ENCODE measurements at regions not wholly inside any gene's neighbourhood (a gene's known extent, or its start where the extent isn't known, plus 50 kb on each side); places are given as distances from the start of the nearest gene placed in this dataset.
"Not testable (repeated sequence)": the region's sequence is repeated elsewhere in the genome, so short reads cannot be mapped to it uniquely, and the experiment has no call there.

DNA sequence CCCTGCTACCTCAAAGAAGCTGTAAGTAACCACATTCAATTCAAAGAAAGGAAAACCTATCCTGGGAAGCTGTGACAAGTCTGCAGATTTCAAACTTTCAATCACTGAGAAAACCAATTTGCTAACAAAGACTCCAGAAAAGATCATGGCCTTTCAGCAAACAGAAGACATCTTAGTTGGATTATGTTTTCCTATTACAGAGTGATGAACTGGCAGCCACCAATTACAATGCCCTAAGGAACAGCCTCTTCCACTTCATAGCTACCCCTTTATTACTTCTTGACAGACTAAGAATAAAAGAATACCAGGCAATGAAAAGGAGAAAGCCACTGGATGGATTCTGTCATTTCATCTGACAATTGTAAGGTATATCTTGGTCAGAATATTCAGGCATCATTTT is 128.2 kb upstream of the RASEF start:
- no peaks in the 10 kb centered on the region for H3K27me3 ChIP-seq

GRCh38 chr9:83189026-83189425 is 126.1 kb upstream of the RASEF start:
- H3K4me3 ChIP-seq; H3K9me3 ChIP-seq (replicated peaks in 1 of 11); H3K9ac ChIP-seq; H3K27me3 ChIP-seq; H4K20me1 ChIP-seq; H3K36me3 ChIP-seq: not testable (repeated sequence)
- H3K27ac ChIP-seq: peak overlapping the region in 3 of 11 experiments; percentile 17 to 65 (median 56); a peak in 5 of 22 replicates
- H3K4me1 ChIP-seq: peaks cover 0 to 28% (median 0%) of the 10 kb centered on the region in 10 experiments; a peak in 5 of 20 replicates
- peak overlapping the region in 2 of 11 experiments; percentile 27 to 32; a peak in 2 of 22 replicates for H3K4me2 ChIP-seq

More for the DNA sequence above, 128.2 kb upstream of the RASEF start:
- Histone ChIP-seq H3K4me3 (no peak overlapping the region), H4K20me1 (no peaks in the 10 kb centered on the region), H3K4me1 (peaks cover 0 to 28% (median 0%) of the 10 kb centered on the region in 10 experiments; a peak in 5 of 20 replicates), H3K27ac (no peak overlapping the region), H3K9me3 (replicated peaks in 1 of 11) (peaks cover 0 to 9% (median 0%) of the 10 kb centered on the region in 11 experiments; a peak in 1 of 22 replicates), H3K4me2 (no peak overlapping the region), H3K36me3 (no peaks in the 10 kb centered on the region), H3K9ac (no peak overlapping the region)
- no peak for TF ChIP-seq Cebpa-rat (IDR thresholded peaks at IDR 0.05)

DNA sequence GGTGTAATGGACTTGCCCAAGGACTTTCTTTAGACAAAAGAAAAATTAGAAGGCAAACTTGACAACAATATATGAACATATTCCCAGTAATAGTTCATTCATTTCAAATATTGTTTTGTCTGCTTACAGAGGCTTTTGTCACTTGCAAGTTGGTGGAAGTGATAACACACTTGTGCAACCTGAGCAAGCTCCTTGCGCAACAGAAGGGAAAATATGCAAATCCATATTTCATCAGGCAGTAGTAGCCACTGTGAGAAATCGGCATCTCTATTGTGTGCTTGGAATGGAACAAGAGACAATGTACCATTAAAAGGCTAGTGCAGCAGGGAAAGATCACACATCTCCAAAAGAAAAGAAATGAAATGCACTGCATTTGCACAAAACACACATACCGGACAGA is 125.3 kb upstream of the RASEF start:
- TF ChIP-seq Cebpa-rat (IDR thresholded peaks at IDR 0.05): peak in 4 of 11 experiments; percentile 44 to 67 (median 47); a peak in 3 of 22 replicates
- Histone ChIP-seq H4K20me1 (no peaks in the 10 kb centered on the region), H3K27me3 (no peaks in the 10 kb centered on the region), H3K4me1 (peaks cover 0 to 28% (median 0%) of the 10 kb centered on the region in 10 experiments; a peak in 5 of 20 replicates), H3K9me3 (replicated peaks in 1 of 11) (peaks cover 0 to 9% (median 0%) of the 10 kb centered on the region in 11 experiments; a peak in 1 of 22 replicates), H3K4me2 (peak overlapping the region in 2 of 11 experiments; percentile 27 to 32; a peak in 4 of 22 replicates), H3K27ac (peak overlapping the region in 3 of 11 experiments; percentile 17 to 65 (median 56); a peak in 5 of 22 replicates), H3K36me3 (no peaks in the 10 kb centered on the region), H3K4me3 (no peak overlapping the region), H3K9ac (no peak overlapping the region)

DNA sequence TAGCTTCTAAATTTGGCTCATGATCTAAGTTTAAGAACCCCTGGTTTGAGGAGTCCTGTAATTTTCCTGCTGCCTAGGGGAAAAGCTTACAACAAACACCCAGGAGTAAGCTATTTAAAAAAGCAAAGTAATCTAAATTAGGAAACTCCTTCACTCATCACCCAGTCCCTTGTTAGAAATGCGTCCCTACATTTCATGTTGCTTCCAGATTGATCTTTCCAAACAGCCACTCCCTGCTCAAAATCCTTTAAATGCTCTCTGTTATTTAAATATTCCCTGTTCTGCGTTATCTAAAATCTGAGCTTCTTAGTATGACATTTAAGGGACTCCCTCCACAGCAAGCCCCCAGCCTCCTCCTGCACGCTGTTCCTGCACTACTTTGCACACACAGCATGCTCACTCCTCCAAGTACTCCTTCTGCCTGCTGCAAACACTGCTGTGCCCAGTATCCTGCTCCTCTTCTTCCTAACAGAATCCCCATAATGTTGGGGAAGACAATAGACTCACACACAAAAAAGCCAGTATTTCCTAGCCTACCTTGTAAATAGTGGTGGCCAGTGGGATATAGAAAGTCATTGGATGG is 123.3 kb upstream of the RASEF start:
- no peak overlapping the region for H3K9ac ChIP-seq
- H3K4me3 ChIP-seq: no peak overlapping the region
- peaks cover 0 to 9% (median 0%) of the 10 kb centered on the region in 11 experiments; a peak in 1 of 22 replicates for H3K9me3 ChIP-seq (replicated peaks in 1 of 11)
- no peaks in the 10 kb centered on the region for H4K20me1 ChIP-seq
- no peak for TF ChIP-seq Cebpa-rat (IDR thresholded peaks at IDR 0.05)
- H3K27ac ChIP-seq: no peak overlapping the region
- H3K27me3 ChIP-seq: no peaks in the 10 kb centered on the region
- no peak overlapping the region for H3K4me2 ChIP-seq
- peaks cover 0 to 28% (median 0%) of the 10 kb centered on the region in 10 experiments; a peak in 5 of 20 replicates for H3K4me1 ChIP-seq
- H3K36me3 ChIP-seq: no peaks in the 10 kb centered on the region

- no peaks in the 10 kb centered on the region for H3K27me3 ChIP-seq
- H3K4me1 ChIP-seq: peaks cover 0 to 29% (median 0%) of the 10 kb centered on the region in 10 experiments; a peak in 5 of 20 replicates
- H3K27ac ChIP-seq: no peak overlapping the region
- no peak overlapping the region for H3K4me2 ChIP-seq
- no peaks in the 10 kb centered on the region for H4K20me1 ChIP-seq
- H3K9me3 ChIP-seq (replicated peaks in 1 of 11): peaks cover 0 to 9% (median 0%) of the 10 kb centered on the region in 11 experiments; a peak in 1 of 22 replicates
- TF ChIP-seq Cebpa-rat (IDR thresholded peaks at IDR 0.05): no peak
- no peak overlapping the region for H3K4me3 ChIP-seq
- H3K36me3 ChIP-seq: no peaks in the 10 kb centered on the region
- no peak overlapping the region for H3K9ac ChIP-seq
Measured at GRCh38 chr9:83185488-83186154, 122.7 kb upstream of the RASEF start.

GRCh38 chr9:83183621-83184020 is 120.7 kb upstream of the RASEF start:
- Histone ChIP-seq H4K20me1 (no peaks in the 10 kb centered on the region), H3K4me3 (no peak overlapping the region), H3K27ac (no peak overlapping the region), H3K27me3 (no peaks in the 10 kb centered on the region), H3K4me1 (peaks cover 0 to 23% (median 0%) of the 10 kb centered on the region in 10 experiments; a peak in 5 of 20 replicates), H3K9ac (no peak overlapping the region), H3K36me3 (no peaks in the 10 kb centered on the region), H3K9me3 (replicated peaks in 1 of 11) (peaks cover 0 to 4% (median 0%) of the 10 kb centered on the region in 11 experiments; a peak in 1 of 22 replicates), H3K4me2 (no peak overlapping the region)
- no peak for TF ChIP-seq Cebpa-rat (IDR thresholded peaks at IDR 0.05)

GRCh38 chr9:83182071-83182470 is 119.1 kb upstream of the RASEF start:
- Histone ChIP-seq H3K27ac (no peak overlapping the region), H3K9me3 (replicated peaks in 1 of 11) (peaks cover 0 to 13% (median 0%) of the 10 kb centered on the region in 11 experiments; a peak in 4 of 22 replicates), H4K20me1 (no peaks in the 10 kb centered on the region), H3K4me2 (no peak overlapping the region), H3K27me3 (no peaks in the 10 kb centered on the region), H3K4me3 (no peak overlapping the region), H3K36me3 (no peaks in the 10 kb centered on the region), H3K4me1 (peaks cover 0 to 8% (median 0%) of the 10 kb centered on the region in 10 experiments; a peak in 1 of 20 replicates), H3K9ac (no peak overlapping the region)
- no peak for TF ChIP-seq Cebpa-rat (IDR thresholded peaks at IDR 0.05)

DNA sequence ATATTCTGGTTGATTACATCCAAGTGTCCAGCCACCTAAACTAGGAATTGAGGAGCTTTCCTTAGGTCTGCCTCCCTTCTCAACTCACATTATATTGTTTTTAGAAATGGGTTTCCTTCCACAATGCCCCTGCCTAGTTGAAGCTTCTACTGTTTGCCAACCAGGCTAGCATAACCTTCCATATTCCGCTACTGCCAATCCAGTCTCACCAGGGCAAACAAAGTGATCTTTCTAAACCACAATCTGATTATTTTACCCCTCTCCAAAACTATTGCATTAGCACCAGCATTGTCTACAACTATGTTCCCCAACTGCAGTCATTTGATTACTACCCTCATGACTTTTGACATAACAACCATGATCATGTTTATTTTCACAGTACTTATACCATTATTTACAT is 115.8 kb upstream of the RASEF start:
- no peaks in the 10 kb centered on the region for H3K36me3 ChIP-seq
- H3K27me3 ChIP-seq: no peaks in the 10 kb centered on the region
- peaks cover 0 to 8% (median 0%) of the 10 kb centered on the region in 10 experiments; a peak in 1 of 20 replicates for H3K4me1 ChIP-seq
- no peak overlapping the region for H3K4me3 ChIP-seq
- no peak overlapping the region for H3K27ac ChIP-seq
- no peak overlapping the region for H3K9ac ChIP-seq
- no peak for TF ChIP-seq Cebpa-rat (IDR thresholded peaks at IDR 0.05)
- H3K9me3 ChIP-seq (replicated peaks in 1 of 11): peaks cover 11 to 27% (median 15%) of the 10 kb centered on the region in 11 experiments; a peak in 21 of 22 replicates
- H3K4me2 ChIP-seq: no peak overlapping the region
- no peaks in the 10 kb centered on the region for H4K20me1 ChIP-seq

- H3K27me3 ChIP-seq: no peaks in the 10 kb centered on the region
- H4K20me1 ChIP-seq: no peaks in the 10 kb centered on the region
- peaks cover 21 to 37% (median 24%) of the 10 kb centered on the region in 11 experiments for H3K9me3 ChIP-seq (replicated peaks in 1 of 11)
- no peaks in the 10 kb centered on the region for H3K36me3 ChIP-seq
- H3K4me1 ChIP-seq: peaks cover 0 to 8% (median 0%) of the 10 kb centered on the region in 10 experiments; a peak in 1 of 20 replicates
- H3K9ac ChIP-seq: no peak overlapping the region
- no peak overlapping the region for H3K4me3 ChIP-seq
- H3K27ac ChIP-seq: no peak overlapping the region
- H3K4me2 ChIP-seq: no peak overlapping the region
- TF ChIP-seq Cebpa-rat (IDR thresholded peaks at IDR 0.05): no peak
Measured at GRCh38 chr9:83177747-83178146, 114.8 kb upstream of the RASEF start.

Data from BLaER1 treated with 17β-estradiol and CSF1 and Interleukin-3, amounts not matched to agents 10 nM and 100 nM (cell line).